SK-N-SH (cell line): ENCODE measurements at regions not wholly inside any gene's neighbourhood (a gene's known extent, or its start where the extent isn't known, plus 50 kb on each side); places are given as distances from the start of the nearest gene placed in this dataset.

Experiments
- CTCF ChIA-PET: fragments of 300-600, 350-600 bp; formaldehyde crosslinking; extraction: SDS; loops from one replicate; lab custom pipeline; 2021; lab: Yijun Ruan, JAX
- POLR2A ChIA-PET: fragments of 350-600 bp; sonication (Branson Sonifier 250); formaldehyde crosslinking; extraction: SDS; loops from one replicate; lab custom pipeline; 2020; ENCODE audit warnings: antibody characterized with exemption, inconsistent platforms; lab: Yijun Ruan, JAX
- DNase-seq: peaks from one replicate; pipeline ENCODE4 v3.0.0; 2012
- H2AFZ ChIP-seq: fragments of 200-600 bp; sonication (generic); 2 replicates; pipeline ENCODE4 v1.8.1; 2016; ENCODE audit warnings: antibody characterized with exemption, mild to moderate bottlenecking, low read depth
- H3F3A ChIP-seq: fragments of 200-600 bp; sonication (generic); replicated peaks from 2 replicates; pipeline ENCODE3; 2016; ENCODE audit warnings: antibody characterized with exemption, mild to moderate bottlenecking; ENCODE audit not compliant: insufficient read depth
- H3K27ac ChIP-seq, 2 experiments: fragments of 200-500 bp in 1 of 2; fragments of 200-600 bp in 1 of 2; sonication (Bioruptor generic) in 1 of 2; sonication (generic), shearing (Covaris generic) in 1 of 2; 2 replicates each; pipeline versions ENCODE4 v1.5.1 to v1.6.1; 2014 to 2016; ENCODE audit warnings: low read depth in 2 of 2, inconsistent platforms in 1 of 2, low read length in 1 of 2, mild to moderate bottlenecking in 1 of 2, mixed read lengths in 1 of 2
- H3K27me3 ChIP-seq: fragments of 200-600 bp; sonication (generic), shearing (Covaris generic); 2 replicates; pipeline ENCODE4 v1.6.1; 2016; ENCODE audit warnings: mixed run types; ENCODE audit not compliant: insufficient read depth
- H3K36me3 ChIP-seq, 2 experiments: fragments of 200-500 bp in 1 of 2; fragments of 200-600 bp in 1 of 2; sonication (Bioruptor generic) in 1 of 2; sonication (generic) in 1 of 2; replicated peaks in 1 of 2; 2 replicates each; pipeline versions ENCODE3 to v1.5.1; 2014 to 2016; ENCODE audit warnings: low read length in 1 of 2, mild to moderate bottlenecking in 1 of 2; ENCODE audit not compliant: insufficient read depth in 2 of 2, control insufficient read depth in 1 of 2
- H3K4me1 ChIP-seq, 2 experiments: fragments of 200-500 bp in 1 of 2; fragments of 200-600 bp in 1 of 2; sonication (Bioruptor generic) in 1 of 2; sonication (generic), shearing (Covaris generic) in 1 of 2; 2 replicates each; pipeline versions ENCODE4 v1.5.1 to v1.6.1; 2014 to 2016; ENCODE audit warnings: low read depth in 1 of 2, low read length in 1 of 2, mixed run types in 1 of 2; ENCODE audit not compliant: insufficient read depth in 2 of 2, control insufficient read depth in 1 of 2
- H3K4me2 ChIP-seq: fragments of 200-600 bp; sonication (generic), shearing (Covaris generic); 2 replicates; pipeline ENCODE4 v1.6.1; 2017; ENCODE audit warnings: mixed run types
- H3K4me3 ChIP-seq, 2 experiments: fragments of 200-500 bp in 1 of 2; fragments of 200-600 bp in 1 of 2; sonication (Bioruptor generic) in 1 of 2; sonication (generic), shearing (Covaris generic) in 1 of 2; 2 replicates each; pipeline versions ENCODE4 v1.5.1 to v1.8.1; 2014 to 2016; ENCODE audit warnings: low read depth in 2 of 2, inconsistent platforms in 1 of 2, low read length in 1 of 2, mild to moderate bottlenecking in 1 of 2, mixed read lengths in 1 of 2, moderate library complexity in 1 of 2
- H3K79me2 ChIP-seq: fragments of 200-600 bp; sonication (generic); 2 replicates; pipeline ENCODE4 v1.8.1; 2017; ENCODE audit warnings: mild to moderate bottlenecking; ENCODE audit not compliant: insufficient read depth
- H3K9ac ChIP-seq: fragments of 200-600 bp; sonication (generic); 2 replicates; pipeline ENCODE4 v1.6.1; 2017; ENCODE audit warnings: mixed run types
- H3K9me2 ChIP-seq: fragments of 200-600 bp; sonication (generic); 2 replicates; pipeline ENCODE4 v1.6.1; 2017; ENCODE audit warnings: mixed run types
- H3K9me3 ChIP-seq: fragments of 200-600 bp; sonication (generic); 2 replicates; pipeline ENCODE4 v1.6.1; 2017; ENCODE audit warnings: mixed run types, mild to moderate bottlenecking, moderate library complexity
- H4K20me1 ChIP-seq: fragments of 200-600 bp; sonication (generic); 2 replicates; pipeline ENCODE4 v1.6.1; 2017; ENCODE audit warnings: mild to moderate bottlenecking, mixed run types; ENCODE audit not compliant: insufficient read depth
- EP300 ChIP-seq, 2 experiments: IDR thresholded peaks; 2 replicates each; pipeline versions ENCODE4 v1.4.0 to v1.6.1; 2012; ENCODE audit warnings: borderline replicate concordance in 1 of 2, low read depth in 1 of 2, low read length in 1 of 2
- FOXJ3 ChIP-seq: sonication (generic); formaldehyde crosslinking; IDR thresholded peaks from 2 replicates; pipeline ENCODE4 v1.5.1; 2020; ENCODE audit warnings: mild to moderate bottlenecking, missing genetic modification reagents
- GATA2 ChIP-seq: sonication (generic); formaldehyde crosslinking; IDR thresholded peaks from 2 replicates; pipeline ENCODE4 v1.5.0; 2020; ENCODE audit warnings: mild to moderate bottlenecking, missing genetic modification reagents
- POLR2AphosphoS5 ChIP-seq: IDR thresholded peaks from 2 replicates; pipeline ENCODE4 v1.6.1; 2012; ENCODE audit warnings: low read depth, low read length
- RCOR1 ChIP-seq: fragments of 150-350 bp; IDR thresholded peaks from 2 replicates; pipeline ENCODE4 v1.6.1; 2017; ENCODE audit warnings: antibody characterized with exemption, low read length
- TCF12 ChIP-seq: IDR thresholded peaks from 2 replicates; pipeline ENCODE4 v1.4.0; 2012
- WGBS: methylation state at CpG from one replicate; pipeline ENCODE4 v1.1.6; 2017; ENCODE audit warnings: low lambda C conversion rate; 5-methylcytosine and 5-hydroxymethylcytosine counted together
- TF ChIP-seq, protein P1 (sequence below): IDR thresholded peaks from 2 replicates; pipeline ENCODE4; 2012
- TF ChIP-seq, protein P2 (sequence below): IDR thresholded peaks from 2 replicates; pipeline ENCODE4 v1.6.1; 2012; ENCODE audit warnings: mild to moderate bottlenecking, low read depth, low read length, moderate library complexity

DNA sequence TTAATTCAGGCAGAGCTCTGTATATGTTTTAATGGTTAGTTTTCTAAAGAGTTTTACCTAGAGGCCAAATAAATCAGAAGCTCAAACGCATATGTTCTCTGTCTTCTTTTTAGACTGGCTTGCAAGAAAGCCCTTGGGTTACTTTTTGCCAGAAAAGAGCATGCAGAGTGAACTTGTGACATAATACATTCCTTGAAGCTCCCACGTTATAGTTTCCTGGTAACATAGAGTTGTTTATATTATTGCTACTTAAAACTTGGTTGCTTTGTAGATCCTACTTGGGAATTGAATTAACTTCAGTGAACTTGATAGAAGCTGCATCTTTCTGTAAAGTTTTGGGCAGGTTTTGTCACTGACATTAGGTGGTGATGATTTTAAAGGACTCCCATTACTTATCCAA, 102.9 kb downstream of the C9orf152 start:
- Histone ChIP-seq H2AFZ (no peak overlapping the region), H3K27me3 (no peaks in the 10 kb centered on the region), H3K9me2 (no peaks in the 10 kb centered on the region), H3K4me3 (no peak overlapping the region), H4K20me1 (peaks cover 95% of the 10 kb centered on the region), H3K4me2 (no peak overlapping the region), H3K27ac (peak overlapping the region in 1 of 2 experiments; percentile 64; a peak in 1 of 4 replicates), H3K4me1 (peaks cover 4 to 16% of the 10 kb centered on the region in 2 experiments; a peak in 3 of 4 replicates), H3F3A (peaks cover 6% of the 10 kb centered on the region), H3K9ac (no peak overlapping the region), H3K79me2 (peaks cover 100% of the 10 kb centered on the region), H3K36me3 (peaks cover 7 to 19% of the 10 kb centered on the region in 2 experiments), H3K9me3 (no peaks in the 10 kb centered on the region)
- POLR2A ChIA-PET: no interaction called here
- WGBS: 80% methylated on average over 2 of the region's 2 CpGs
- CTCF ChIA-PET: interaction anchor here (1.2 to 1.4 kb wide), 4 partner anchors 9 to 201 kb away, joined by 3 to 5 read pairs (median 4); no protein-coding TSS in a partner anchor
- TF ChIP-seq FOXJ3 (CRISPR knock-in tag) (no peak), EP300 (IDR thresholded peaks at IDR 0.05; ENCODE audit: borderline replicate concordance in 1 of 2, low read depth in 1 of 2, low read length in 1 of 2) (no peak)
- no peak for DNase-seq

DNA sequence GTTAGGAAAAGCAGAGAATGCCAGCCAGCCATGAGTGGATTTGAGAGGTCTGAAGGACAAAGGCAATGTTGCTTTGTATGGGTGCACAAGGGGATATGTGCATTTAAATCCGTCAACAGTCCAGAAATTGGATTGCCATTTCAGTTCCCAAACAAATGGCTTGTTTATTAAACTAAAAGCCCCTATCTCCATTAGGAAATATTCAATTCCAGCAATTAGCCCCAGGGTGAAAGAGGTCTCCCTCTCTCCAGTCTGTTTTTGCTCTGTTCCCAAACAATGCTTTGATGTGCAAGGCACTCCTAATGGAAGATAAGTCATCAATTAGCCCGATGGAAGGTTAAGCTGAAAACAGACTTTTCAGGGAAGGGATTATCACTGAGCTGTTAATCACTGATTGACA, 101.3 kb downstream of the C9orf152 start:
- Histone ChIP-seq H3K4me3 (no peak overlapping the region), H2AFZ (no peak overlapping the region), H3K27me3 (no peaks in the 10 kb centered on the region), H3K79me2 (peaks cover 100% of the 10 kb centered on the region), H3K4me1 (peaks cover 4 to 16% of the 10 kb centered on the region in 2 experiments; a peak in 3 of 4 replicates), H3K9me2 (no peaks in the 10 kb centered on the region)
- 63% methylated on average over 2 of the region's 2 CpGs for WGBS
- peak; percentile 61 for DNase-seq
- POLR2A ChIA-PET: no interaction called here
- TF ChIP-seq POLR2AphosphoS5: 0 out of 2 replicates have a peak, but pooled peaks have one; percentile 12
- peak in 1 of 2 experiments; percentile 73; a peak in 2 of 4 replicates for TF ChIP-seq EP300 (IDR thresholded peaks at IDR 0.05; ENCODE audit: borderline replicate concordance in 1 of 2, low read depth in 1 of 2, low read length in 1 of 2)
- TF ChIP-seq, protein P1, sequence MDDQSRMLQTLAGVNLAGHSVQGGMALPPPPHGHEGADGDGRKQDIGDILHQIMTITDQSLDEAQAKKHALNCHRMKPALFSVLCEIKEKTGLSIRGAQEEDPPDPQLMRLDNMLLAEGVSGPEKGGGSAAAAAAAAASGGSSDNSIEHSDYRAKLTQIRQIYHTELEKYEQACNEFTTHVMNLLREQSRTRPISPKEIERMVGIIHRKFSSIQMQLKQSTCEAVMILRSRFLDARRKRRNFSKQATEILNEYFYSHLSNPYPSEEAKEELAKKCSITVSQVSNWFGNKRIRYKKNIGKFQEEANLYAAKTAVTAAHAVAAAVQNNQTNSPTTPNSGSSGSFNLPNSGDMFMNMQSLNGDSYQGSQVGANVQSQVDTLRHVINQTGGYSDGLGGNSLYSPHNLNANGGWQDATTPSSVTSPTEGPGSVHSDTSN: no peak
- TF ChIP-seq, protein P2, sequence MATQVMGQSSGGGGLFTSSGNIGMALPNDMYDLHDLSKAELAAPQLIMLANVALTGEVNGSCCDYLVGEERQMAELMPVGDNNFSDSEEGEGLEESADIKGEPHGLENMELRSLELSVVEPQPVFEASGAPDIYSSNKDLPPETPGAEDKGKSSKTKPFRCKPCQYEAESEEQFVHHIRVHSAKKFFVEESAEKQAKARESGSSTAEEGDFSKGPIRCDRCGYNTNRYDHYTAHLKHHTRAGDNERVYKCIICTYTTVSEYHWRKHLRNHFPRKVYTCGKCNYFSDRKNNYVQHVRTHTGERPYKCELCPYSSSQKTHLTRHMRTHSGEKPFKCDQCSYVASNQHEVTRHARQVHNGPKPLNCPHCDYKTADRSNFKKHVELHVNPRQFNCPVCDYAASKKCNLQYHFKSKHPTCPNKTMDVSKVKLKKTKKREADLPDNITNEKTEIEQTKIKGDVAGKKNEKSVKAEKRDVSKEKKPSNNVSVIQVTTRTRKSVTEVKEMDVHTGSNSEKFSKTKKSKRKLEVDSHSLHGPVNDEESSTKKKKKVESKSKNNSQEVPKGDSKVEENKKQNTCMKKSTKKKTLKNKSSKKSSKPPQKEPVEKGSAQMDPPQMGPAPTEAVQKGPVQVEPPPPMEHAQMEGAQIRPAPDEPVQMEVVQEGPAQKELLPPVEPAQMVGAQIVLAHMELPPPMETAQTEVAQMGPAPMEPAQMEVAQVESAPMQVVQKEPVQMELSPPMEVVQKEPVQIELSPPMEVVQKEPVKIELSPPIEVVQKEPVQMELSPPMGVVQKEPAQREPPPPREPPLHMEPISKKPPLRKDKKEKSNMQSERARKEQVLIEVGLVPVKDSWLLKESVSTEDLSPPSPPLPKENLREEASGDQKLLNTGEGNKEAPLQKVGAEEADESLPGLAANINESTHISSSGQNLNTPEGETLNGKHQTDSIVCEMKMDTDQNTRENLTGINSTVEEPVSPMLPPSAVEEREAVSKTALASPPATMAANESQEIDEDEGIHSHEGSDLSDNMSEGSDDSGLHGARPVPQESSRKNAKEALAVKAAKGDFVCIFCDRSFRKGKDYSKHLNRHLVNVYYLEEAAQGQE: no peak
- TF ChIP-seq TCF12: no peak
- peak; percentile 52; the same call in 1 of the 2 replicates for TF ChIP-seq RCOR1
- TF ChIP-seq GATA2 (CRISPR knock-in tag): peak; percentile 66
- TF ChIP-seq, all 33 proteins: peak for 4
- Histone ChIP-seq H3K9ac (no peak overlapping the region), H3K4me2 (no peak overlapping the region), H4K20me1 (peaks cover 95% of the 10 kb centered on the region), H3K9me3 (no peaks in the 10 kb centered on the region), H3F3A (peaks cover 6% of the 10 kb centered on the region), H3K27ac (peak overlapping the region in 1 of 2 experiments; percentile 35; a peak in 1 of 4 replicates), H3K36me3 (peaks cover 7 to 12% of the 10 kb centered on the region in 2 experiments)
- CTCF ChIA-PET: interaction anchor here (1.2 kb wide), 1 partner anchor 203 kb away, joined by 4 read pairs; no protein-coding TSS in a partner anchor
